ENCODE measurements at regions not wholly inside any gene's neighbourhood (a gene's known extent, or its start where the extent isn't known, plus 50 kb on each side); places are given as distances from the start of the nearest gene placed in this dataset.
"Not testable (repeated sequence)": the region's sequence is repeated elsewhere in the genome, so short reads cannot be mapped to it uniquely, and the experiment has no call there.

DNA sequence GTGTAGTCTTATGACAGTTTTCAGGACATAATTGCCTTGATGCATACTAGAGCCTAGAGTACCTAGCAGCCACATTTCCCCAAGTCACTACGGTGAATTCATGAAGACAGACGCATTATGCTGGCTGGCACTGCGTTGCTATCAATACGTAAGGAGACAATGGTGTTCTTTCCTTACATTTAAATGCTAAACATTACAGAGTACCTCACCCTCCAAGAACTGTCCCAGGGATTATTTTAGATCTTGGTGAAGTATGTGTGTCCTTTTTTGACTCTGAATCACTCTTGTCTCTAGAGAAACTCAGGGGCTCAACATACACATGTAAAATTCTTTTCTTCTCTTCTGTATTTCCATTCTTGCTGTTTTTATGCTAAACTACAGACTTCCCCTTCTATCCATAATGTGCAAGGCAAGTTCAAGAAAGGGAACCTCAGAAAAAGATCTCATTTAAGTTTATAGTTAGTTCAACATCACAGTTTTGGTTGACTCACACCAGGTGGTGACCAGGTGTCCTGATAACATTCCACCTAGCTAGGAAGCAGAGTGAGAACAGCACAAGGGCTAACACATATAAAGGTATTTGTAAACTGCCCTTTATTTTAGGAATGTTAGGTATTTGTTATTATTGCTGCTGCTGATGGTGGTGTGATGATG, 212.4 kb upstream of the HNRNPA3 start:
- no peak for TF ChIP-seq CTCF (IDR thresholded peaks at IDR 0.05)
- Mint-ChIP-seq H3K4me3 (no peak overlapping the region), H3K27me3 (ENCODE audit: insufficient read depth) (no peaks in the 10 kb centered on the region; the same call in none of the 2 replicates), H3K4me1 (ENCODE audit: low read depth) (no peaks in the 10 kb centered on the region), H3K27ac (no peak overlapping the region), H3K9me3 (peaks cover 3% of the 10 kb centered on the region; the same call in 1 of the 2 replicates), H3K36me3 (ENCODE audit: low read depth) (no peaks in the 10 kb centered on the region)
- DNase-seq = no peak

DNA sequence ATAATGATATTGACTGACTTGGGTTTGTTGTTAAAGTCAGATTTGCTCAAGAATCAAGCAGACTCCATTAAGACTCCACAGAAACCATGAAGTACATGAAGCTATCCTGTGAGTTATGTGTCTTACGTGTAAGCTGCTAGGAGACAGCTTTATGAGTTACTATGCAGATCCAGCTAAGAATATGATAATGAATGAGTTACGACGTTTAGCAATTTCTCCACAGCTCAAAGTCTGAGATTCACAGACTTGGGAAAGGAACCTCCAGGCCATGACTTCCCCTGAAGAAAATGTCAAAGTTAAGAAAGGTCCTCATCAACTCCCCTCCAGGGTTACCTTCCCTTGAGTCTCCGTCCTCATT, 211.9 kb upstream of the HNRNPA3 start:
- no peak overlapping the region for H3K4me3 Mint-ChIP-seq
- no peak overlapping the region for H3K27ac Mint-ChIP-seq
- H3K9me3 Mint-ChIP-seq = peaks cover 3% of the 10 kb centered on the region; the same call in 1 of the 2 replicates
- H3K27me3 Mint-ChIP-seq (ENCODE audit: insufficient read depth) = no peaks in the 10 kb centered on the region; the same call in none of the 2 replicates
- no peak for TF ChIP-seq CTCF (IDR thresholded peaks at IDR 0.05)
- no peak for DNase-seq
- H3K36me3 Mint-ChIP-seq (ENCODE audit: low read depth) = no peaks in the 10 kb centered on the region
- no peaks in the 10 kb centered on the region for H3K4me1 Mint-ChIP-seq (ENCODE audit: low read depth)

- H3K4me1 Mint-ChIP-seq (ENCODE audit: low read depth) = no peaks in the 10 kb centered on the region
- no peak overlapping the region for H3K4me3 Mint-ChIP-seq
- no peak for DNase-seq
- H3K27me3 Mint-ChIP-seq (ENCODE audit: insufficient read depth) = no peaks in the 10 kb centered on the region; the same call in none of the 2 replicates
- H3K27ac Mint-ChIP-seq = no peak overlapping the region
- no peaks in the 10 kb centered on the region for H3K36me3 Mint-ChIP-seq (ENCODE audit: low read depth)
- peaks cover 3% of the 10 kb centered on the region; the same call in 1 of the 2 replicates for H3K9me3 Mint-ChIP-seq
- TF ChIP-seq CTCF (IDR thresholded peaks at IDR 0.05) = no peak
These were observed 211.3 kb upstream of the HNRNPA3 start for GRCh38 chr2:177001334-177001733.

DNA sequence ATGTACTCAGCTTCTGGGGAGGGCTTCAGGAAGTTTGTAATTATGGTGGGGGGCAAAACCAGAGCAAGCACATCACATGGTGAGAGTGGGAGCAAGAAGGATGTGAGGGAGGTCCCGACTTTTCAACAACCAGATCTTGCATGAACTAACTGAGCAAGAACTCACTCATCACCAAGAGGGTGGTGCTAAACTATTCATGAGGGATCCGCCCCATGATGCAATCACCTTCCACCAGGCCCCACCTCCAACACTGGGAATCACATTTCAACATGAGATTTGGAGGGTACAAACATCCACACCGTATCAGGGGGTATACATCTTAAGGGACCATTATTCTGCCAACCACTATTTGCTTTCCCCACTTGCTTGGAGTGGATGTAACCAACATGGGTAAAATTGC, 209.6 kb upstream of the HNRNPA3 start:
- Mint-ChIP-seq H3K36me3 (ENCODE audit: low read depth) (no peaks in the 10 kb centered on the region), H3K27me3 (ENCODE audit: insufficient read depth) (no peaks in the 10 kb centered on the region; the same call in none of the 2 replicates), H3K4me1 (ENCODE audit: low read depth) (no peaks in the 10 kb centered on the region), H3K27ac (no peak overlapping the region), H3K4me3 (no peak overlapping the region), H3K9me3 (peaks cover 3% of the 10 kb centered on the region)
- no peak for TF ChIP-seq CTCF (IDR thresholded peaks at IDR 0.05)
- no peak for DNase-seq

- not testable (repeated sequence) for H3K36me3 Mint-ChIP-seq (ENCODE audit: low read depth); H3K27me3 Mint-ChIP-seq (ENCODE audit: insufficient read depth); H3K4me1 Mint-ChIP-seq (ENCODE audit: low read depth); DNase-seq; H3K27ac Mint-ChIP-seq; H3K4me3 Mint-ChIP-seq
- peaks cover 12% of the 10 kb centered on the region for H3K9me3 Mint-ChIP-seq
These were observed 204.9 kb upstream of the HNRNPA3 start for GRCh38 chr2:177007726-177008125.

- H3K27me3 Mint-ChIP-seq (ENCODE audit: insufficient read depth); H3K36me3 Mint-ChIP-seq (ENCODE audit: low read depth); H3K27ac Mint-ChIP-seq; H3K4me3 Mint-ChIP-seq; H3K4me1 Mint-ChIP-seq (ENCODE audit: low read depth); DNase-seq: not testable (repeated sequence)
- peaks cover 12% of the 10 kb centered on the region for H3K9me3 Mint-ChIP-seq
These were observed 203.9 kb upstream of the HNRNPA3 start for GRCh38 chr2:177008662-177009061.
